Activated CD8-positive, alpha-beta T cell treated with anti-CD3 and anti-CD28 coated beads for 36 hours (primary cell): ENCODE measurements at regions not wholly inside any gene's neighbourhood (a gene's known extent, or its start where the extent isn't known, plus 50 kb on each side); places are given as distances from the start of the nearest gene placed in this dataset.

Experiments used
- ATAC-seq: fragments of 200-7000 bp; cut with Tn5 transposase; one replicate; pipeline ENCODE4 v1.10.0; 2021; ENCODE audit warnings: mild to moderate bottlenecking, moderate library complexity
- CTCF ChIA-PET: fragments of 350-600 bp; sonication (Branson Sonifier 250); formaldehyde crosslinking; loops from one replicate; lab custom pipeline; 2021; ENCODE audit warnings: antibody characterized with exemption; lab: Charles Lee
- POLR2A ChIA-PET: fragments of 350-600 bp; sonication (Branson Sonifier 250); formaldehyde crosslinking; loops from one replicate; lab custom pipeline; 2021; ENCODE audit warnings: antibody characterized with exemption; lab: Charles Lee
- DNase-seq: peaks from one replicate; pipeline ENCODE4 v3.0.0-alpha.2; 2020
- H3K27ac Mint-ChIP-seq: one replicate; pipeline ENCODE4 v1.8.0; 2021; ENCODE audit warnings: mild to moderate bottlenecking, mixed read lengths
- H3K27me3 Mint-ChIP-seq: one replicate; pipeline ENCODE4 v1.8.0; 2021; ENCODE audit warnings: mixed read lengths
- H3K36me3 Mint-ChIP-seq: one replicate; pipeline ENCODE4 v1.8.0; 2021; ENCODE audit warnings: low read depth, mixed read lengths
- H3K4me1 Mint-ChIP-seq: one replicate; pipeline ENCODE4 v1.8.0; 2021; ENCODE audit warnings: low read depth, mixed read lengths
- H3K4me3 Mint-ChIP-seq: one replicate; pipeline ENCODE4 v1.8.0; 2021; ENCODE audit warnings: mild to moderate bottlenecking, moderate library complexity, mixed read lengths
- H3K9me3 Mint-ChIP-seq: one replicate; pipeline ENCODE4 v1.8.0; 2021; ENCODE audit warnings: mixed read lengths
- CTCF ChIP-seq: fragments of 200-600 bp; IDR thresholded peaks from one replicate; pipeline ENCODE4 v1.8.0; 2022; ENCODE audit warnings: antibody characterized with exemption, mild to moderate bottlenecking
- intact Hi-C: fragments of 100-400 bp; cut with micrococcal nuclease; formaldehyde crosslinking; loops from one replicate; pipeline ENCODE4 v1.10.0; 2022

GRCh38 chr9:106467865-106468164 is 395.2 kb upstream of the ZNF462 start:
- H3K4me1 Mint-ChIP-seq = no peaks in the 10 kb centered on the region
- no peak for TF ChIP-seq CTCF
- ATAC-seq = no peak
- DNase-seq = no peak
- CTCF ChIA-PET = no interaction called here
- no peak overlapping the region for H3K27ac Mint-ChIP-seq
- H3K27me3 Mint-ChIP-seq = no peaks in the 10 kb centered on the region
- H3K36me3 Mint-ChIP-seq = no peaks in the 10 kb centered on the region
- POLR2A ChIA-PET = interaction anchor here (0.8 kb wide), 1 partner anchor 88 kb away, joined by 3 read pairs; no protein-coding TSS in a partner anchor
- no peak overlapping the region for H3K4me3 Mint-ChIP-seq
- H3K9me3 Mint-ChIP-seq = peaks cover 9% of the 10 kb centered on the region
- intact Hi-C loops = no loop called here

GRCh38 chr9:106468431-106468830 is 394.5 kb upstream of the ZNF462 start:
- Mint-ChIP-seq H3K4me3 (no peak overlapping the region), H3K36me3 (no peaks in the 10 kb centered on the region), H3K9me3 (peaks cover 9% of the 10 kb centered on the region), H3K4me1 (no peaks in the 10 kb centered on the region), H3K27ac (no peak overlapping the region), H3K27me3 (no peaks in the 10 kb centered on the region)
- no peak for DNase-seq
- CTCF ChIA-PET = no interaction called here
- ATAC-seq = no peak
- TF ChIP-seq CTCF = no peak
- intact Hi-C loops = no loop called here
- POLR2A ChIA-PET = interaction anchor here (1.3 kb wide), 1 partner anchor 15 kb away, joined by 3 read pairs; no protein-coding TSS in a partner anchor

GRCh38 chr9:106478312-106478711 is 384.7 kb upstream of the ZNF462 start:
- no peak for DNase-seq
- intact Hi-C loops = no loop called here
- Mint-ChIP-seq H3K4me3 (no peak overlapping the region), H3K36me3 (no peaks in the 10 kb centered on the region), H3K9me3 (peaks cover 8% of the 10 kb centered on the region), H3K4me1 (no peaks in the 10 kb centered on the region), H3K27ac (no peak overlapping the region), H3K27me3 (no peaks in the 10 kb centered on the region)
- TF ChIP-seq CTCF = no peak
- CTCF ChIA-PET = no interaction called here
- POLR2A ChIA-PET = no interaction called here
- ATAC-seq = no peak

- DNase-seq (no peak), ATAC-seq (no peak)
- no peak overlapping the region for H3K27ac Mint-ChIP-seq
- CTCF ChIA-PET = no interaction called here
- H3K27me3 Mint-ChIP-seq = no peaks in the 10 kb centered on the region
- TF ChIP-seq CTCF = no peak
- H3K4me1 Mint-ChIP-seq = no peaks in the 10 kb centered on the region
- intact Hi-C loops = no loop called here
- peaks cover 8% of the 10 kb centered on the region for H3K9me3 Mint-ChIP-seq
- H3K36me3 Mint-ChIP-seq = no peaks in the 10 kb centered on the region
- no peak overlapping the region for H3K4me3 Mint-ChIP-seq
- POLR2A ChIA-PET = no interaction called here
Measured at GRCh38 chr9:106478727-106479126, 384.2 kb upstream of the ZNF462 start.

GRCh38 chr9:106479679-106480078 is 383.3 kb upstream of the ZNF462 start:
- H3K4me1 Mint-ChIP-seq = no peaks in the 10 kb centered on the region
- no peak for DNase-seq
- no peak overlapping the region for H3K27ac Mint-ChIP-seq
- H3K27me3 Mint-ChIP-seq = no peaks in the 10 kb centered on the region
- H3K4me3 Mint-ChIP-seq = no peak overlapping the region
- no peak for ATAC-seq
- no peaks in the 10 kb centered on the region for H3K36me3 Mint-ChIP-seq
- intact Hi-C loops = no loop called here
- POLR2A ChIA-PET = no interaction called here
- CTCF ChIA-PET = no interaction called here
- TF ChIP-seq CTCF = no peak
- H3K9me3 Mint-ChIP-seq = peaks cover 4% of the 10 kb centered on the region
